Esophagus squamous epithelium (tissue), 5 donors: ENCODE measurements at regions not wholly inside any gene's neighbourhood (a gene's known extent, or its start where the extent isn't known, plus 50 kb on each side); places are given as distances from the start of the nearest gene placed in this dataset.
"Not testable (repeated sequence)": the region's sequence is repeated elsewhere in the genome, so short reads cannot be mapped to it uniquely, and the experiment has no call there.

Experiments used
- DNase-seq: peaks from one replicate; lab custom pipeline; 2025; lab: John Stamatoyannopoulos, UW
- H3K27ac ChIP-seq, 4 donors: fragments of 200-600 bp; sonication (generic); one replicate each; pipeline ENCODE4 v1.5.1; 2016 to 2019; ENCODE audit warnings: mild to moderate bottlenecking in 1 of 4
- H3K27me3 ChIP-seq, 4 donors: fragments of 200-600 bp; sonication (generic); 1 replicate in 3 of 4; 2 replicates in 1 of 4; pipeline versions ENCODE4 v1.5.1 to v1.6.0; 2017 to 2021; ENCODE audit warnings: antibody characterized with exemption in 1 of 4
- H3K36me3 ChIP-seq, 3 donors: fragments of 200-600 bp; sonication (generic); one replicate each; pipeline ENCODE4 v1.5.1; 2016 to 2019
- H3K4me1 ChIP-seq, 3 donors: fragments of 200-600 bp; sonication (generic); one replicate each; pipeline ENCODE4 v1.5.1; 2017 to 2019
- H3K4me3 ChIP-seq, 4 donors: fragments of 200-600 bp; sonication (generic); 1 replicate in 3 of 4; 2 replicates in 1 of 4; pipeline ENCODE4 v1.5.1; 2016 to 2019; ENCODE audit warnings: mild to moderate bottlenecking in 2 of 4, moderate library complexity in 1 of 4
- H3K9me3 ChIP-seq, 3 donors: fragments of 200-600 bp; sonication (generic); one replicate each; pipeline ENCODE4 v1.5.1; 2016 to 2019
- CTCF ChIP-seq, 6 experiments: fragments of 450-650 bp in 4 of 6; fragments of 200-600 bp in 2 of 6; sonication (generic) in 2 of 6; IDR thresholded peaks; one replicate each; pipeline ENCODE4 v1.5.1; 2016 to 2019; ENCODE audit warnings: antibody characterized with exemption in 6 of 6, mild to moderate bottlenecking in 4 of 6, moderate library complexity in 4 of 6
- POLR2A ChIP-seq, 4 donors: fragments of 450-650 bp; IDR thresholded peaks; one replicate each; pipeline ENCODE4 v1.6.1; 2017; ENCODE audit warnings: antibody characterized with exemption in 4 of 4, mild to moderate bottlenecking in 4 of 4, moderate library complexity in 3 of 4
- WGBS, 2 donors: methylation state at CpG; one replicate each; pipeline ENCODE4 v1.1.5; 2018; 5-methylcytosine and 5-hydroxymethylcytosine counted together
- intact Hi-C: fragments of 100-400 bp; cut with DNase I; formaldehyde crosslinking; loops from one replicate; pipeline ENCODE4 v1.15.0; 2022
- donor health status: DM: yes; HTN: yes; CAD: no.

GRCh38 chr2:143994961-143995360 is 525.0 kb downstream of the ZEB2 start:
- Histone ChIP-seq H3K4me1 (no peaks in the 10 kb centered on the region), H3K36me3 (no peaks in the 10 kb centered on the region), H3K9me3 (peaks cover 0 to 7% (median 0%) of the 10 kb centered on the region in 3 donors), H3K27me3 (no peaks in the 10 kb centered on the region), H3K4me3 (no peak overlapping the region), H3K27ac (no peak overlapping the region)
- TF ChIP-seq POLR2A (IDR thresholded peaks at IDR 0.05) (no peak), CTCF (IDR thresholded peaks at IDR 0.05) (no peak)
- no peak for DNase-seq
- 90 to 100% methylated on average over 1 of the region's 1 CpG for WGBS, 2 donors
- intact Hi-C loops: no loop called here

- H3K4me3 ChIP-seq, H3K27me3 ChIP-seq, H3K9me3 ChIP-seq, H3K4me1 ChIP-seq, H3K27ac ChIP-seq, DNase-seq, intact Hi-C loops, H3K36me3 ChIP-seq: not testable (repeated sequence)
- WGBS, 2 donors: no CpG with 5 or more reads among the region's 30 CpGs
Observed at GRCh38 chr2:143991596-143991995, 528.3 kb downstream of the ZEB2 start.

- H3K27ac ChIP-seq: no peak overlapping the region
- H3K27me3 ChIP-seq: no peaks in the 10 kb centered on the region
- WGBS, 2 donors: 88 to 100% methylated on average over 1 of the region's 1 CpG
- TF ChIP-seq POLR2A (IDR thresholded peaks at IDR 0.05) (no peak), CTCF (IDR thresholded peaks at IDR 0.05) (no peak)
- H3K36me3 ChIP-seq: no peaks in the 10 kb centered on the region
- intact Hi-C loops: no loop called here
- H3K4me1 ChIP-seq: no peaks in the 10 kb centered on the region
- peaks cover 0 to 7% (median 0%) of the 10 kb centered on the region in 3 donors for H3K9me3 ChIP-seq
- no peak overlapping the region for H3K4me3 ChIP-seq
- DNase-seq: no peak
Observed at GRCh38 chr2:143988082-143988481, 531.8 kb downstream of the ZEB2 start.

- H3K4me3 ChIP-seq: no peak overlapping the region
- TF ChIP-seq POLR2A (IDR thresholded peaks at IDR 0.05) (no peak), CTCF (IDR thresholded peaks at IDR 0.05) (no peak)
- H3K27me3 ChIP-seq: no peaks in the 10 kb centered on the region
- intact Hi-C loops: no loop called here
- H3K27ac ChIP-seq: no peak overlapping the region
- H3K36me3 ChIP-seq: no peaks in the 10 kb centered on the region
- H3K9me3 ChIP-seq: no peaks in the 10 kb centered on the region
- DNase-seq: no peak
- no peaks in the 10 kb centered on the region for H3K4me1 ChIP-seq
- WGBS, 2 donors: 89 to 93% methylated on average over 2 of the region's 2 CpGs
Observed at GRCh38 chr2:143981428-143981827, 538.5 kb downstream of the ZEB2 start.

GRCh38 chr2:143977356-143977755 is 542.6 kb downstream of the ZEB2 start:
- DNase-seq: no peak
- Histone ChIP-seq H3K27ac (no peak overlapping the region), H3K9me3 (no peaks in the 10 kb centered on the region), H3K4me3 (no peak overlapping the region), H3K4me1 (no peaks in the 10 kb centered on the region), H3K36me3 (no peaks in the 10 kb centered on the region), H3K27me3 (no peaks in the 10 kb centered on the region)
- TF ChIP-seq POLR2A (IDR thresholded peaks at IDR 0.05) (no peak), CTCF (IDR thresholded peaks at IDR 0.05) (no peak)
- WGBS, 2 donors: 91 to 94% methylated on average over 6 of the region's 6 CpGs
- intact Hi-C loops: no loop called here

GRCh38 chr2:143975216-143975615 is 544.7 kb downstream of the ZEB2 start:
- 89 to 90% methylated on average over 1 of the region's 1 CpG for WGBS, 2 donors
- H3K27ac ChIP-seq: no peak overlapping the region
- no peaks in the 10 kb centered on the region for H3K9me3 ChIP-seq
- no peaks in the 10 kb centered on the region for H3K4me1 ChIP-seq
- TF ChIP-seq CTCF (IDR thresholded peaks at IDR 0.05): no peak
- TF ChIP-seq POLR2A (IDR thresholded peaks at IDR 0.05): no peak
- no peak overlapping the region for H3K4me3 ChIP-seq
- no peaks in the 10 kb centered on the region for H3K36me3 ChIP-seq
- H3K27me3 ChIP-seq: no peaks in the 10 kb centered on the region
- DNase-seq: no peak
- intact Hi-C loops: no loop called here
